ENCODE measurements at regions not wholly inside any gene's neighbourhood (a gene's known extent, or its start where the extent isn't known, plus 50 kb on each side); places are given as distances from the start of the nearest gene placed in this dataset.

DNA sequence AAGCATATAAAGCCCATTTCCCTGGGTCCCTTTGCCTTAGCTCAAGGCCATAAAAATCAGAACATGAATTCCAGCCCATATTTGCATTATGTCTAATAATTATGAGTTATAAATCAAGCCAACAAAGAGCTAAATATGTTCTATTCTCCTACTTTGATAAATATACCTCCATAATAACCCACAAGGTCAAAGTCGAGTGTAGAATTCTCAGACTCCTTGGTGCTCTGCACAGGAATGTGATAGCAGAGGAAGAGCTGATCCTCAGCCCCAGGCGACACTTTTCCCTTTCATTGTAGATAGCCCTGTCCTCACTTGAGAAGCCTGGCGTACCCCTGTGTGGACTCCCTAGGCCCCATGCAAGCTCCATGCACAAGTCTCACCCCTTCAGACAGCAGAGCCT is 85.6 kb downstream of the CASP3 start:
- DNase-seq: no peak
- no peaks in the 10 kb centered on the region for H3K27me3 ChIP-seq (ENCODE audit: insufficient read depth, low read length, poor library complexity)
- H3K4me1 ChIP-seq (ENCODE audit: insufficient read depth, low read length): no peaks in the 10 kb centered on the region
- H3K9ac ChIP-seq (ENCODE audit: low read depth, low read length): no peak overlapping the region
- H3K4me3 ChIP-seq (ENCODE audit: low read depth in 1 of 2, low read length in 2 of 2): no peak overlapping the region
- H2AFZ ChIP-seq (ENCODE audit: low read depth, low read length): no peak overlapping the region
- no peaks in the 10 kb centered on the region for H4K20me1 ChIP-seq (ENCODE audit: insufficient read depth, low read length)
- no peaks in the 10 kb centered on the region for H3K79me2 ChIP-seq (ENCODE audit: insufficient read depth, low read length)
- no peaks in the 10 kb centered on the region for H3K36me3 ChIP-seq (ENCODE audit: insufficient read depth, low read length)
- ATAC-seq (ENCODE audit: insufficient read depth, low read depth): no peak
- no peak for TF ChIP-seq EZH2 (IDR thresholded peaks at IDR 0.05; ENCODE audit: borderline replicate concordance, low read depth, low read length, severe bottlenecking)
- no peak overlapping the region for H3K27ac ChIP-seq (ENCODE audit: low read length)
- H3K9me3 ChIP-seq (ENCODE audit: insufficient read depth, low read length, severe bottlenecking): no peaks in the 10 kb centered on the region
- no peak overlapping the region for H3K4me2 ChIP-seq (ENCODE audit: insufficient read depth, low read length)

GRCh38 chr4:184558996-184559395 is 84.6 kb upstream of the IRF2 start:
- Histone ChIP-seq H3K4me2 (ENCODE audit: insufficient read depth, low read length) (no peak overlapping the region), H2AFZ (ENCODE audit: low read depth, low read length) (no peak overlapping the region)
- ATAC-seq (ENCODE audit: insufficient read depth, low read depth): no peak

GRCh38 chr4:184553891-184554290 is 79.5 kb upstream of the IRF2 start:
- ATAC-seq (ENCODE audit: insufficient read depth, low read depth) (no peak), DNase-seq (no peak)
- H3K27ac ChIP-seq (ENCODE audit: low read length): no peak overlapping the region
- no peak overlapping the region for H3K9ac ChIP-seq (ENCODE audit: low read depth, low read length)
- no peak overlapping the region for H3K4me3 ChIP-seq (ENCODE audit: low read depth in 1 of 2, low read length in 2 of 2)
- H2AFZ ChIP-seq (ENCODE audit: low read depth, low read length): no peak overlapping the region
- H3K79me2 ChIP-seq (ENCODE audit: insufficient read depth, low read length): no peaks in the 10 kb centered on the region
- peaks cover 7% of the 10 kb centered on the region for H3K27me3 ChIP-seq (ENCODE audit: insufficient read depth, low read length, poor library complexity)
- no peaks in the 10 kb centered on the region for H3K9me3 ChIP-seq (ENCODE audit: insufficient read depth, low read length, severe bottlenecking)
- H3K4me2 ChIP-seq (ENCODE audit: insufficient read depth, low read length): no peak overlapping the region
- no peaks in the 10 kb centered on the region for H4K20me1 ChIP-seq (ENCODE audit: insufficient read depth, low read length)
- TF ChIP-seq EZH2 (IDR thresholded peaks at IDR 0.05; ENCODE audit: borderline replicate concordance, low read depth, low read length, severe bottlenecking): no peak
- no peak for TF ChIP-seq CTCF (IDR thresholded peaks at IDR 0.05; ENCODE audit: borderline replicate concordance, extremely low read depth, low read length, poor library complexity, severe bottlenecking)
- H3K4me1 ChIP-seq (ENCODE audit: insufficient read depth, low read length): no peaks in the 10 kb centered on the region
- no peaks in the 10 kb centered on the region for H3K36me3 ChIP-seq (ENCODE audit: insufficient read depth, low read length)

More at GRCh38 chr4:184558996-184559395, 84.6 kb upstream of the IRF2 start:
- Histone ChIP-seq H3K36me3 (ENCODE audit: insufficient read depth, low read length) (no peaks in the 10 kb centered on the region), H4K20me1 (ENCODE audit: insufficient read depth, low read length) (no peaks in the 10 kb centered on the region), H3K4me3 (ENCODE audit: low read depth in 1 of 2, low read length in 2 of 2) (no peak overlapping the region), H3K27ac (ENCODE audit: low read length) (no peak overlapping the region), H3K27me3 (ENCODE audit: insufficient read depth, low read length, poor library complexity) (peaks cover 4% of the 10 kb centered on the region), H3K4me1 (ENCODE audit: insufficient read depth, low read length) (no peaks in the 10 kb centered on the region), H3K79me2 (ENCODE audit: insufficient read depth, low read length) (no peaks in the 10 kb centered on the region), H3K9me3 (ENCODE audit: insufficient read depth, low read length, severe bottlenecking) (no peaks in the 10 kb centered on the region), H3K9ac (ENCODE audit: low read depth, low read length) (no peak overlapping the region)
- TF ChIP-seq CTCF (IDR thresholded peaks at IDR 0.05; ENCODE audit: borderline replicate concordance, extremely low read depth, low read length, poor library complexity, severe bottlenecking): no peak
- TF ChIP-seq EZH2 (IDR thresholded peaks at IDR 0.05; ENCODE audit: borderline replicate concordance, low read depth, low read length, severe bottlenecking): no peak
- no peak for DNase-seq

- Histone ChIP-seq H3K79me2 (ENCODE audit: insufficient read depth, low read length) (no peaks in the 10 kb centered on the region), H2AFZ (ENCODE audit: low read depth, low read length) (no peak overlapping the region), H4K20me1 (ENCODE audit: insufficient read depth, low read length) (no peaks in the 10 kb centered on the region), H3K9ac (ENCODE audit: low read depth, low read length) (no peak overlapping the region), H3K4me2 (ENCODE audit: insufficient read depth, low read length) (no peak overlapping the region), H3K27me3 (ENCODE audit: insufficient read depth, low read length, poor library complexity) (peaks cover 7% of the 10 kb centered on the region), H3K9me3 (ENCODE audit: insufficient read depth, low read length, severe bottlenecking) (no peaks in the 10 kb centered on the region), H3K27ac (ENCODE audit: low read length) (no peak overlapping the region), H3K36me3 (ENCODE audit: insufficient read depth, low read length) (no peaks in the 10 kb centered on the region), H3K4me3 (ENCODE audit: low read depth in 1 of 2, low read length in 2 of 2) (no peak overlapping the region), H3K4me1 (ENCODE audit: insufficient read depth, low read length) (no peaks in the 10 kb centered on the region)
- no peak for TF ChIP-seq EZH2 (IDR thresholded peaks at IDR 0.05; ENCODE audit: borderline replicate concordance, low read depth, low read length, severe bottlenecking)
- TF ChIP-seq CTCF (IDR thresholded peaks at IDR 0.05; ENCODE audit: borderline replicate concordance, extremely low read depth, low read length, poor library complexity, severe bottlenecking): no peak
- ATAC-seq (ENCODE audit: insufficient read depth, low read depth) (no peak), DNase-seq (no peak)
Measured at GRCh38 chr4:184550476-184550875, 76.1 kb upstream of the IRF2 start.

Measured in DND-41 (cell line).